ENCODE measurements at regions not wholly inside any gene's neighbourhood (a gene's known extent, or its start where the extent isn't known, plus 50 kb on each side); places are given as distances from the start of the nearest gene placed in this dataset.

DNA sequence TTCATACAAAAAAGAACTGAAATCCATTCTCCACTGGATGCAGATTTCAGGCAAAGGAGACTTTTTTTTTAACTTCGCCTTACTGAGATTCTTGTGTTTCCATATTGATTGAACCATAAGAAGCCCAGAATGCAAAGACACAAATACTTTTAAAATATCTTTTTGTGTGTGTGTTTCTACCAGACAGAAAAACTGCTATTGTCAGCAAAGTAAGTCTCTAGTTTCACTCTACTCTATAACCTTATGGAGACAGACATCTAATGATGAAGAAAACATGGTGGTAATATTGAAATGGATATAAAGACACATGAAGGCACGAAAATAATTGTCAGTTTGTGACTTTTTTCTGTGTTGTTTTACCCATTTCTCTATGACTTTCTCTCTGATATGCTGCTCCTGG lies 260.3 kb upstream of the RORB start:
- Mint-ChIP-seq H3K9me3 (ENCODE audit: unreplicated experiment) (peaks cover 29% of the 10 kb centered on the region), H3K4me1 (ENCODE audit: unreplicated experiment) (no peaks in the 10 kb centered on the region), H3K27me3 (ENCODE audit: unreplicated experiment) (no peaks in the 10 kb centered on the region), H3K36me3 (ENCODE audit: unreplicated experiment) (no peaks in the 10 kb centered on the region), H3K4me3 (ENCODE audit: unreplicated experiment) (no peak overlapping the region), H3K27ac (ENCODE audit: unreplicated experiment) (no peak overlapping the region)
- no peak for DNase-seq (ENCODE audit: extremely low spot score, unreplicated experiment)
- no peak for TF ChIP-seq CTCF (IDR thresholded peaks at IDR 0.05)

GRCh38 chr9:74245866-74246497 lies 251.2 kb upstream of the RORB start:
- no peak for TF ChIP-seq CTCF (IDR thresholded peaks at IDR 0.05)

GRCh38 chr9:74255489-74255984 lies 241.6 kb upstream of the RORB start:
- H3K9me3 Mint-ChIP-seq (ENCODE audit: unreplicated experiment), result no peaks in the 10 kb centered on the region
- H3K4me3 Mint-ChIP-seq (ENCODE audit: unreplicated experiment), result no peak overlapping the region
- TF ChIP-seq CTCF (IDR thresholded peaks at IDR 0.05), result no peak
- no peaks in the 10 kb centered on the region for H3K27me3 Mint-ChIP-seq (ENCODE audit: unreplicated experiment)
- no peak for DNase-seq (ENCODE audit: extremely low spot score, unreplicated experiment)
- no peaks in the 10 kb centered on the region for H3K36me3 Mint-ChIP-seq (ENCODE audit: unreplicated experiment)
- H3K27ac Mint-ChIP-seq (ENCODE audit: unreplicated experiment), result no peak overlapping the region
- H3K4me1 Mint-ChIP-seq (ENCODE audit: unreplicated experiment), result no peaks in the 10 kb centered on the region

More at GRCh38 chr9:74245866-74246497, 251.2 kb upstream of the RORB start:
- Mint-ChIP-seq H3K9me3 (ENCODE audit: unreplicated experiment) (peaks cover 22% of the 10 kb centered on the region), H3K27me3 (ENCODE audit: unreplicated experiment) (no peaks in the 10 kb centered on the region), H3K36me3 (ENCODE audit: unreplicated experiment) (no peaks in the 10 kb centered on the region), H3K27ac (ENCODE audit: unreplicated experiment) (no peak overlapping the region), H3K4me3 (ENCODE audit: unreplicated experiment) (no peak overlapping the region), H3K4me1 (ENCODE audit: unreplicated experiment) (no peaks in the 10 kb centered on the region)
- no peak for DNase-seq (ENCODE audit: extremely low spot score, unreplicated experiment)

DNA sequence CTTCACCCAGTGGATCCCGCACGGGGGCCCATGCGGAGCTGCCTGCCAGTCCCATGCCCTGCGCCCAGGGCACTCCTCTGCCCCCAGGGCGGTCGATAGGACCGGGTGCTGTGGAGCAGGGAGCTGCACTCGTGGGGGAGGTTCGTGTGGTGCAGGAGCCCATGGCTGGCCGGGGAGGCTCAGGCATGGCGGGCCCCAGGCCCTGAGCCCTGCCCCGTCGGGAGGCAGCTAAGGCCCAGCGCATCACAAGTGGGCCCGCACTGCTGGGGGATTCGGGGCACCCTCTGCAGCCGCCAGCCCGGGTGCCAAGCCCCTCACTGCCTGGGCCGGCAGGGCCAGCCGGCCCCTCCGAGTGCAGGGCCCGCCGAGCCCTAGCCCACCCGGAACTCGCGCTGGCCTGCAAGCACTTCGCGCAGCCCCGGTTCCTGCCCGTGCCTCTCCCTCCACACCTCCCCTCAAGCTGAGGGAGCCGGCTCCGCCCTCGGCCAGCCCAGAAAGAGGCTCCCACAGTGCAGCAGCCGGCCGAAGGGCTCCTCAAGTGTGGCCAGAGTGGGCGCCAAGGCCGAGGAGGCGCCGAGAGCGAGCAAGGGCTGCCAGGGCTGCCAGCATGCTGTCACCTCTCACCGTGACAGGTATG lies 221.1 kb upstream of the RORB start:
- H3K36me3 Mint-ChIP-seq (ENCODE audit: unreplicated experiment), result no peaks in the 10 kb centered on the region
- H3K27me3 Mint-ChIP-seq (ENCODE audit: unreplicated experiment), result no peaks in the 10 kb centered on the region
- no peak for TF ChIP-seq CTCF (IDR thresholded peaks at IDR 0.05)
- no peak overlapping the region for H3K27ac Mint-ChIP-seq (ENCODE audit: unreplicated experiment)
- no peak for DNase-seq (ENCODE audit: extremely low spot score, unreplicated experiment)
- H3K4me1 Mint-ChIP-seq (ENCODE audit: unreplicated experiment), result no peaks in the 10 kb centered on the region
- no peak overlapping the region for H3K4me3 Mint-ChIP-seq (ENCODE audit: unreplicated experiment)
- peaks cover 11% of the 10 kb centered on the region for H3K9me3 Mint-ChIP-seq (ENCODE audit: unreplicated experiment)

DNA sequence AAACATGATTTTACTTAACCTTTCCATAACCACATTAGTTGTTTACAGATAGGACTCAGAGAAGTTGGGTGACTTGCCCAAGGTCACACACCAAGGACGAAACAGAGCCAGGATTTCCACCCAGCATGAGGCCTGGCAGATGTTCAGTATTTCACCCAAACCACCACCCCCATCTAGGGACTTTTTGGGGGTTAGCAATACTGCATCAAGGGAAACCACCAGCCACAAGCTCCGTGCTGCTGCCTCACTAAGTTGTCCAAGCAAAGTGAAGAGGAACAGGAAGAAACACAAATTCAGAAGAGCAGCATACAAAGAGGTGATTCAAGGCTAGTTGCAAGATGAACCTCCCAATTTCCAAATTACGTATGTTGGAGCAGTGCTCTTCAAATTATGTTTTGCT lies 219.6 kb upstream of the RORB start:
- no peak overlapping the region for H3K27ac Mint-ChIP-seq (ENCODE audit: unreplicated experiment)
- H3K9me3 Mint-ChIP-seq (ENCODE audit: unreplicated experiment), result peaks cover 11% of the 10 kb centered on the region

More for the DNA sequence above, 219.6 kb upstream of the RORB start:
- Mint-ChIP-seq H3K27me3 (ENCODE audit: unreplicated experiment) (no peaks in the 10 kb centered on the region), H3K4me3 (ENCODE audit: unreplicated experiment) (no peak overlapping the region), H3K4me1 (ENCODE audit: unreplicated experiment) (no peaks in the 10 kb centered on the region), H3K36me3 (ENCODE audit: unreplicated experiment) (no peaks in the 10 kb centered on the region)
- no peak for DNase-seq (ENCODE audit: extremely low spot score, unreplicated experiment)
- TF ChIP-seq CTCF (IDR thresholded peaks at IDR 0.05), result no peak
